K562 (cell line): ENCODE measurements at regions not wholly inside any gene's neighbourhood (a gene's known extent, or its start where the extent isn't known, plus 50 kb on each side); places are given as distances from the start of the nearest gene placed in this dataset.

Experiments
- ATAC-seq: fragments of 200-7000 bp; cut with Tn5 transposase; 3 replicates; pipeline ENCODE4 v1.9.1; 2020; ENCODE audit warnings: moderate library complexity
- BruUV-seq: library from RNA; stranded (reverse); fragments of 400-500 nt; replicated peaks from 2 replicates; lab custom pipeline; 2021; lab: Mats Ljungman, UMichigan
- CTCF ChIA-PET: fragments of 300-600 bp; formaldehyde crosslinking; extraction: SDS; loops from one replicate; lab custom pipeline; 2021; ENCODE audit warnings: low intra/inter-chr PET ratio; lab: Yijun Ruan, JAX
- POLR2A ChIA-PET: fragments of 300-600, 350-650 bp; sonication (Branson Sonifier 250); formaldehyde crosslinking; extraction: SDS; loops from one replicate; lab custom pipeline; 2021; ENCODE audit warnings: antibody characterized with exemption, inconsistent platforms; lab: Yijun Ruan, JAX
- DNase-seq, 4 experiments: peaks; one replicate each; pipeline versions ENCODE4 v3.0.0 to v3.0.0-alpha.2; 2011 to 2018; ENCODE audit warnings: low spot score in 3 of 4, mixed read lengths in 3 of 4; ENCODE audit errors: extremely low read depth in 1 of 4
- FAIRE-seq: peaks from 2 replicates; lab custom pipeline; 2011; peaks lifted over from hg19 to GRCh38; lab: Jason Lieb, UNC
- H2AFZ ChIP-seq: 2 replicates; pipeline ENCODE4 v1.6.0; 2011; ENCODE audit warnings: low read depth, low read length, control low read depth, inconsistent platforms
- H3K27ac ChIP-seq: fragments of 200-600 bp; 3 replicates; pipeline ENCODE4 v1.8.0; 2011; ENCODE audit warnings: low read depth, mild to moderate bottlenecking, control low read depth, inconsistent platforms, low read length, moderate library complexity, mixed read lengths; ENCODE audit errors: extremely low read depth
- H3K27me3 ChIP-seq, 2 experiments: fragments of 300-600 bp in 1 of 2; 2 replicates in 1 of 2; 3 replicates in 1 of 2; pipeline versions ENCODE4 v1.6.0 to v1.8.0; 2011; ENCODE audit warnings: inconsistent platforms in 2 of 2, low read length in 2 of 2, mild to moderate bottlenecking in 1 of 2, mixed read lengths in 1 of 2, moderate library complexity in 1 of 2; ENCODE audit not compliant: control insufficient read depth in 2 of 2, insufficient read depth in 2 of 2
- H3K36me3 ChIP-seq: fragments of 300-600 bp; 3 replicates; pipeline ENCODE4 v1.8.0; 2011; ENCODE audit warnings: mild to moderate bottlenecking, low read length, inconsistent platforms; ENCODE audit not compliant: control insufficient read depth, insufficient read depth
- H3K4me1 ChIP-seq, 2 experiments: fragments of 200-600 bp in 1 of 2; replicated peaks in 1 of 2; 2 replicates in 1 of 2; 3 replicates in 1 of 2; pipeline versions ENCODE4 v1.5.1 to v1.8.0; 2011; ENCODE audit warnings: inconsistent platforms in 2 of 2, low read length in 2 of 2, mild to moderate bottlenecking in 1 of 2, mixed read lengths in 1 of 2, moderate library complexity in 1 of 2; ENCODE audit not compliant: control insufficient read depth in 2 of 2, insufficient read depth in 2 of 2
- H3K4me2 ChIP-seq: 2 replicates; pipeline ENCODE4 v1.6.1; 2011; ENCODE audit warnings: low read length, control low read depth, inconsistent platforms, mixed read lengths; ENCODE audit not compliant: insufficient read depth
- H3K4me3 ChIP-seq: fragments of 200-600 bp; sonication (generic), shearing (Covaris generic); 2 replicates; pipeline ENCODE4 v1.5.1; 2016; ENCODE audit warnings: control low read depth, inconsistent platforms
- H3K79me2 ChIP-seq: fragments of 200-600 bp; 3 replicates; pipeline ENCODE4 v1.8.0; 2011; ENCODE audit warnings: low read length, inconsistent platforms; ENCODE audit not compliant: control insufficient read depth, insufficient read depth
- H3K9ac ChIP-seq, 2 experiments: 2 replicates each; pipeline versions ENCODE4 v1.6.0 to v1.6.1; 2011; ENCODE audit warnings: low read depth in 2 of 2, low read length in 2 of 2, control low read depth in 1 of 2, inconsistent platforms in 1 of 2, mild to moderate bottlenecking in 1 of 2, mixed read lengths in 1 of 2; ENCODE audit not compliant: insufficient read depth in 1 of 2
- H3K9me1 ChIP-seq: one replicate; pipeline ENCODE4 v1.6.0; 2011; ENCODE audit warnings: inconsistent platforms, mild to moderate bottlenecking, low read length, moderate library complexity; ENCODE audit not compliant: control insufficient read depth, insufficient read depth
- H3K9me3 ChIP-seq: replicated peaks from 2 replicates; pipeline ENCODE4 v1.5.1; 2011; ENCODE audit warnings: low read depth, low read length, inconsistent platforms; ENCODE audit not compliant: control insufficient read depth, insufficient read depth
- H4K20me1 ChIP-seq: replicated peaks from 2 replicates; pipeline ENCODE4 v1.6.1; 2011; ENCODE audit warnings: low read length, inconsistent platforms, mixed read lengths; ENCODE audit not compliant: control insufficient read depth, insufficient read depth
- RAD21 ChIP-seq, 2 experiments: fragments of 250-450 bp in 1 of 2; fragments of 450-650 bp in 1 of 2; sonication (Bioruptor Pico) in 1 of 2; formaldehyde crosslinking in 1 of 2; IDR thresholded peaks in 1 of 2; conservative IDR thresholded peaks in 1 of 2; 2 replicates each; pipeline versions ENCODE4 v1.4.0 to v1.8.0; 2020 to 2022; ENCODE audit warnings: mild to moderate bottlenecking in 2 of 2, moderate library complexity in 1 of 2
- TEAD1 ChIP-seq, 2 experiments: fragments of 450-650 bp in 1 of 2; sonication (generic) in 1 of 2; formaldehyde crosslinking; IDR thresholded peaks; 2 replicates each; pipeline versions ENCODE4 v1.4.0 to v1.8.0; 2020 to 2022; ENCODE audit warnings: mild to moderate bottlenecking in 2 of 2, missing genetic modification reagents in 1 of 2
- ZKSCAN8 ChIP-seq: fragments of 200-800 bp; sonication (Bioruptor generic); IDR thresholded peaks from 2 replicates; pipeline ENCODE4 v1.6.1; 2016; ENCODE audit warnings: missing genetic modification characterization, missing compliant biosample characterization
- ZNF316 ChIP-seq: fragments of 450-650 bp; IDR thresholded peaks from 2 replicates; pipeline ENCODE4 v1.6.1; 2016
- ZNF696 ChIP-seq: fragments of 250-450 bp; sonication (Bioruptor Pico); conservative IDR thresholded peaks from 2 replicates; pipeline ENCODE4 v1.4.0; 2020; ENCODE audit warnings: mild to moderate bottlenecking, moderate library complexity
- ZNF76 ChIP-seq: fragments of 250-450 bp; sonication (Bioruptor Pico); IDR thresholded peaks from 2 replicates; pipeline ENCODE4 v1.4.0; 2020; ENCODE audit warnings: mild to moderate bottlenecking, moderate library complexity, borderline replicate concordance
- WGBS: fragments of 100-300 bp; shearing (Covaris generic); methylation state at CpG from one replicate; pipeline ENCODE4 v1.1.6; 2016; ENCODE audit warnings: low coverage, mixed read lengths; ENCODE audit not compliant: insufficient coverage; ENCODE audit errors: missing lambda C conversion rate; 5-methylcytosine and 5-hydroxymethylcytosine counted together
- in situ Hi-C: fragments of 300-500 bp; cut with MboI; formaldehyde crosslinking; loops from 4 replicates; pipeline ENCODE4 v1.15.0; 2018; ENCODE audit warnings: inconsistent platforms, mixed read lengths
- intact Hi-C: fragments of 100-400 bp; cut with micrococcal nuclease; formaldehyde crosslinking; loops from 2 replicates; pipeline ENCODE4 v1.14.2; 2022

DNA sequence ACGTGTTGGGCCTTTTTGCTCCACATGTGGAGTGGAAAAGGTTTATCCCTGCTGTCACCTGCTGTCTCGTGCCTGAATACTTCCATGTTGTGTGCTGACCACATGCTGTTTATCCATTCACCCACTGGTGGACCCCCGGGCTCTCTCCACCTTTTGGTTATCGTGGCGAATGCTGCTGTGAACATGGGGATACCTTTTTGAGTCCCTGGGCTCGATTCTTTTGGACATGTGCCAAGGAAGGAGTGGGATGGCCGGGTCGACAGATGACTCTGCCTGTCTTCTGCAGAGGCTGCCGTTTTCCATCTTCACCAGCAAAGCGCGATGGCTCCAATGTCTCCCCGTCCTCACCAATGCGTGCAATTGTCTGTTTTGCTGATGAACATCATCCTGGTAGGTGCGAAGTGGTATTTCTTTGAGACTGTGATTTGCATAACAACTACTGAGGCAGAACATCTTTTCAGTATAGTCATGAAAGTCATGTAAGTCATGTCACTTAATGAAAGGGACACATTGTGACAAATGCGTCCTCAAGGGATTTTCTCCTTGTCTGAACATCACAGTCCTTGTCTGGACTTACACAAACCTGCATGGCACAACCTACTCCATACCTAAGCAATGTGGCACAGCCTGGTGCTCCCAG lies 758.7 kb downstream of the BRD1 start (continued):
- TF ChIP-seq ZNF696 (CRISPR knock-in tag) (no peak), ZKSCAN8 (no peak), RAD21 (CRISPR knock-in tag; conservative IDR thresholded peaks at IDR 0.05 in 1 of 2, IDR thresholded peaks at IDR 0.05 in 1 of 2) (no peak), ZNF76 (CRISPR knock-in tag) (no peak)

DNA sequence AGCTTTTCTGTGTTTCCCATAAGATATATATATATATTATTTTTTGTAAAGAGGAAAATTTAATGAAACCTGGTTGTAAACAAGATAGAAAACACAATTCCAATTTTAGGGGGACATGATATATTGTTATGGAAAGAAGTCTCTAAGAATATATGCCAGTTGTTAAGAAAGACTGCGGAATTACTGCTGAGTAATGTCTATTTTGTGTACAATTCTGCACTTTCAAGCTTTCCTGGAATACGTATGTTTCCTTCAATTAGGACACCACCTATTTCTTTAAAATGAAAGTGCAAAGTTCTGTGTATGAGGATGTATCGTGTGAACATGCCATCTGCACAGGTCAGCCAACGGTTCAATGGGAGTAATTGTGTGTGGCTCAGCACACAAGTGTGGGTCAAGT lies 760.2 kb downstream of the BRD1 start:
- no peaks in the 10 kb centered on the region for H3K36me3 ChIP-seq
- peak; percentile 41; the same call in 1 of the 2 replicates for TF ChIP-seq ZNF316
- no peak for TF ChIP-seq TEAD1 (CRISPR knock-in tag; IDR thresholded peaks at IDR 0.05)
- no peak overlapping the region for H3K4me2 ChIP-seq
- WGBS: 0% methylated on average over 4 of the region's 4 CpGs
- ATAC-seq (no peak), FAIRE-seq (no peak), DNase-seq (no peak)
- no peaks in the 10 kb centered on the region for H4K20me1 ChIP-seq
- intact Hi-C loops (no loop called here), in situ Hi-C loops (no loop called here)
- no peak overlapping the region for H3K4me3 ChIP-seq
- H3K9me1 ChIP-seq: no peaks in the 10 kb centered on the region
- H3K4me1 ChIP-seq: no peaks in the 10 kb centered on the region
- BruUV-seq: no TSS peak
- no peak overlapping the region for H3K27ac ChIP-seq
- ChIA-PET POLR2A (no interaction called here), CTCF (no interaction called here)
- H2AFZ ChIP-seq: no peak overlapping the region
- no peaks in the 10 kb centered on the region for H3K9me3 ChIP-seq
- H3K79me2 ChIP-seq: no peaks in the 10 kb centered on the region
- peaks cover 0 to 13% of the 10 kb centered on the region in 2 experiments; a peak in 1 of 5 replicates for H3K27me3 ChIP-seq
- H3K9ac ChIP-seq: no peak overlapping the region
